H1 (cell line): ENCODE measurements at regions not wholly inside any gene's neighbourhood (a gene's known extent, or its start where the extent isn't known, plus 50 kb on each side); places are given as distances from the start of the nearest gene placed in this dataset.
A peak's percentile ranks its signal among the peaks of the same experiment; 100 is the strongest.

Source experiments
- CTCF ChIA-PET: fragments of 300-600 bp; sonication (Branson Sonifier 250); formaldehyde crosslinking; loops from one replicate; lab custom pipeline; 2021; ENCODE audit not compliant: partially characterized antibody; lab: Charles Lee
- POLR2A ChIA-PET: fragments of 300-600 bp; sonication (Branson Sonifier 250); formaldehyde crosslinking; loops from one replicate; lab custom pipeline; 2021; ENCODE audit warnings: inconsistent platforms; ENCODE audit not compliant: partially characterized antibody; lab: Charles Lee
- DNase-seq, 2 experiments: peaks; one replicate each; pipeline versions ENCODE4 v3.0.0 to v3.0.0-alpha.2; 2010 to 2022; ENCODE audit warnings: low spot score in 2 of 2, low read depth in 1 of 2, mixed read lengths in 1 of 2
- FAIRE-seq: peaks from 2 replicates; lab custom pipeline; 2011; peaks lifted over from hg19 to GRCh38; lab: Jason Lieb, UNC
- H2AFZ ChIP-seq: 2 replicates; pipeline ENCODE4 v1.8.1; 2012; ENCODE audit warnings: low read length, inconsistent platforms
- H2AK5ac ChIP-seq: 2 replicates; pipeline ENCODE4 v1.6.1; 2013; ENCODE audit warnings: low read depth, low read length
- H2BK120ac ChIP-seq: replicated peaks from 2 replicates; pipeline ENCODE3; 2013; ENCODE audit warnings: low read depth, low read length, inconsistent platforms
- H2BK12ac ChIP-seq: 2 replicates; pipeline ENCODE4 v1.6.1; 2013; ENCODE audit warnings: low read depth, low read length
- H2BK15ac ChIP-seq: 2 replicates; pipeline ENCODE4 v1.6.1; 2013; ENCODE audit warnings: low read length
- H2BK20ac ChIP-seq: 2 replicates; pipeline ENCODE4 v1.6.1; 2013; ENCODE audit warnings: low read length
- H2BK5ac ChIP-seq: 2 replicates; pipeline ENCODE4 v1.6.1; 2013; ENCODE audit warnings: low read depth, low read length
- H3K14ac ChIP-seq: 2 replicates; pipeline ENCODE4 v1.6.1; 2013; ENCODE audit warnings: inconsistent platforms; ENCODE audit not compliant: insufficient read length
- H3K18ac ChIP-seq: 2 replicates; pipeline ENCODE4 v1.6.1; 2013; ENCODE audit warnings: low read length; ENCODE audit errors: extremely low read depth
- H3K23ac ChIP-seq: 2 replicates; pipeline ENCODE4 v1.6.1; 2013; ENCODE audit warnings: inconsistent platforms; ENCODE audit not compliant: insufficient read length
- H3K23me2 ChIP-seq: 2 replicates; pipeline ENCODE4 v1.6.1; 2013; ENCODE audit warnings: low read depth, low read length
- H3K27ac ChIP-seq: 2 replicates; pipeline ENCODE4 v1.6.1; 2011; ENCODE audit warnings: low read depth, low read length, inconsistent platforms
- H3K27me3 ChIP-seq, 4 experiments: replicated peaks in 1 of 4; 1 replicate in 1 of 4; 2 replicates in 3 of 4; pipeline versions ENCODE4 v1.6.1 to v1.8.1; 2011 to 2013; ENCODE audit warnings: low read length in 3 of 4, mild to moderate bottlenecking in 3 of 4, inconsistent platforms in 2 of 4, mixed read lengths in 2 of 4, moderate library complexity in 1 of 4; ENCODE audit not compliant: control insufficient read depth in 3 of 4, insufficient read depth in 3 of 4; ENCODE audit errors: extremely low read depth in 1 of 4
- H3K36me3 ChIP-seq, 4 experiments: 2 replicates each; pipeline versions ENCODE4 v1.6.1 to v1.8.1; 2011 to 2013; ENCODE audit warnings: mild to moderate bottlenecking in 4 of 4, low read length in 3 of 4, moderate library complexity in 2 of 4, control low read depth in 1 of 4, inconsistent platforms in 1 of 4; ENCODE audit not compliant: insufficient read depth in 4 of 4, control insufficient read depth in 2 of 4
- H3K4ac ChIP-seq: replicated peaks from 2 replicates; pipeline ENCODE3; 2013; ENCODE audit warnings: low read length, low read depth, mixed read lengths, inconsistent platforms; ENCODE audit not compliant: insufficient read length
- H3K4me1 ChIP-seq, 4 experiments: replicated peaks in 1 of 4; 1 replicate in 1 of 4; 2 replicates in 3 of 4; pipeline versions ENCODE4 v1.6.1 to v1.8.1; 2011 to 2013; ENCODE audit warnings: low read length in 3 of 4, inconsistent platforms in 2 of 4, mixed read lengths in 1 of 4; ENCODE audit not compliant: insufficient read depth in 4 of 4, control insufficient read depth in 3 of 4
- H3K4me2 ChIP-seq, 2 experiments: 2 replicates each; pipeline versions ENCODE4 v1.6.1 to v1.8.1; 2011 to 2013; ENCODE audit warnings: low read depth in 2 of 2, low read length in 2 of 2, control low read depth in 1 of 2, inconsistent platforms in 1 of 2, mild to moderate bottlenecking in 1 of 2; ENCODE audit not compliant: insufficient read depth in 1 of 2
- H3K4me3 ChIP-seq, 4 experiments: fragments of 200-600, 300-600 bp in 1 of 4; sonication (generic), shearing (Covaris generic), sonication (Bioruptor Twin) in 1 of 4; 2 replicates each; pipeline versions ENCODE4 v1.5.1 to v1.8.1; 2011 to 2016; ENCODE audit warnings: low read length in 4 of 4, low read depth in 3 of 4, control low read depth in 2 of 4, inconsistent platforms in 2 of 4, mild to moderate bottlenecking in 2 of 4, mixed read lengths in 1 of 4, moderate library complexity in 1 of 4; ENCODE audit not compliant: insufficient read depth in 2 of 4; ENCODE audit errors: extremely low read depth in 1 of 4
- H3K56ac ChIP-seq: replicated peaks from 2 replicates; pipeline ENCODE3; 2013; ENCODE audit warnings: low read depth, mild to moderate bottlenecking, mixed read lengths, low read length, inconsistent platforms; ENCODE audit not compliant: insufficient read length
- H3K79me1 ChIP-seq: 2 replicates; pipeline ENCODE4 v1.6.1; 2013; ENCODE audit warnings: low read depth, low read length, control low read depth
- H3K79me2 ChIP-seq, 2 experiments: 2 replicates each; pipeline versions ENCODE4 v1.6.1 to v1.8.1; 2012 to 2013; ENCODE audit warnings: low read length in 2 of 2, mild to moderate bottlenecking in 2 of 2, inconsistent platforms in 1 of 2; ENCODE audit not compliant: insufficient read depth in 2 of 2, control insufficient read depth in 1 of 2
- H3K9ac ChIP-seq, 4 experiments: replicated peaks in 1 of 4; 1 replicate in 1 of 4; 2 replicates in 3 of 4; pipeline versions ENCODE4 v1.6.1 to v1.8.1; 2011 to 2013; ENCODE audit warnings: low read depth in 3 of 4, low read length in 3 of 4, control low read depth in 2 of 4, mild to moderate bottlenecking in 2 of 4, moderate library complexity in 2 of 4, inconsistent platforms in 1 of 4; ENCODE audit errors: extremely low read depth in 1 of 4
- H3K9me3 ChIP-seq, 2 experiments: 2 replicates each; pipeline versions ENCODE4 v1.6.1 to v1.8.1; 2012 to 2013; ENCODE audit warnings: mild to moderate bottlenecking in 2 of 2, moderate library complexity in 2 of 2, control low read depth in 1 of 2, inconsistent platforms in 1 of 2, low read depth in 1 of 2, low read length in 1 of 2, mixed read lengths in 1 of 2; ENCODE audit not compliant: insufficient read depth in 2 of 2
- H4K20me1 ChIP-seq, 2 experiments: replicated peaks in 1 of 2; 2 replicates each; pipeline versions ENCODE3 to v1.8.1; 2011 to 2013; ENCODE audit warnings: inconsistent platforms in 2 of 2, low read length in 2 of 2, mild to moderate bottlenecking in 1 of 2; ENCODE audit not compliant: insufficient read depth in 2 of 2, control insufficient read depth in 1 of 2
- H4K5ac ChIP-seq: 2 replicates; pipeline ENCODE4 v1.6.1; 2013; ENCODE audit warnings: low read length, low read depth, mixed read lengths, inconsistent platforms; ENCODE audit not compliant: insufficient read length
- H4K8ac ChIP-seq: 2 replicates; pipeline ENCODE4 v1.8.0; 2013; ENCODE audit warnings: mild to moderate bottlenecking, moderate library complexity, low read length, inconsistent platforms; ENCODE audit not compliant: insufficient read depth; ENCODE audit errors: extremely low read depth
- H4K91ac ChIP-seq: replicated peaks from 2 replicates; pipeline ENCODE3; 2013; ENCODE audit warnings: low read length, mixed read lengths, inconsistent platforms; ENCODE audit not compliant: insufficient read length
- HDAC2 ChIP-seq, 2 experiments: fragments of 300-600 bp in 1 of 2; sonication (generic) in 1 of 2; IDR thresholded peaks; 2 replicates each; pipeline ENCODE4 v1.6.1; 2011 to 2012; ENCODE audit warnings: low read depth in 2 of 2, low read length in 2 of 2, mild to moderate bottlenecking in 2 of 2, moderate library complexity in 2 of 2, borderline replicate concordance in 1 of 2, inconsistent platforms in 1 of 2
- RXRA ChIP-seq: IDR thresholded peaks from 2 replicates; pipeline ENCODE4 v1.6.1; 2011; ENCODE audit warnings: low read depth, mild to moderate bottlenecking, low read length, moderate library complexity; ENCODE audit not compliant: insufficient read depth
- SIN3A ChIP-seq, 2 experiments: IDR thresholded peaks in 1 of 2; conservative IDR thresholded peaks in 1 of 2; 2 replicates each; pipeline ENCODE4 v1.6.1; 2011 to 2012; ENCODE audit warnings: low read length in 2 of 2, improper control_type of control experiment in 1 of 2, low read depth in 1 of 2, mild to moderate bottlenecking in 1 of 2
- TBP ChIP-seq: IDR thresholded peaks from 2 replicates; pipeline ENCODE4 v1.6.1; 2011; ENCODE audit warnings: low read depth, low read length, improper control_type of control experiment
- WGBS, 2 experiments: shearing (Covaris generic) in 1 of 2; methylation state at CpG; one replicate each; pipeline versions ENCODE4 v1.1.6 to v1.1.7; 2013 to 2015; ENCODE audit warnings: low lambda C conversion rate in 2 of 2, mixed read lengths in 2 of 2, inconsistent platforms in 1 of 2, low coverage in 1 of 2, missing lambda C conversion rate in 1 of 2; ENCODE audit not compliant: insufficient replicate concordance in 2 of 2, insufficient coverage in 1 of 2, insufficient read length in 1 of 2; ENCODE audit errors: extremely low coverage in 1 of 2, missing lambda C conversion rate in 1 of 2; 5-methylcytosine and 5-hydroxymethylcytosine counted together

DNA sequence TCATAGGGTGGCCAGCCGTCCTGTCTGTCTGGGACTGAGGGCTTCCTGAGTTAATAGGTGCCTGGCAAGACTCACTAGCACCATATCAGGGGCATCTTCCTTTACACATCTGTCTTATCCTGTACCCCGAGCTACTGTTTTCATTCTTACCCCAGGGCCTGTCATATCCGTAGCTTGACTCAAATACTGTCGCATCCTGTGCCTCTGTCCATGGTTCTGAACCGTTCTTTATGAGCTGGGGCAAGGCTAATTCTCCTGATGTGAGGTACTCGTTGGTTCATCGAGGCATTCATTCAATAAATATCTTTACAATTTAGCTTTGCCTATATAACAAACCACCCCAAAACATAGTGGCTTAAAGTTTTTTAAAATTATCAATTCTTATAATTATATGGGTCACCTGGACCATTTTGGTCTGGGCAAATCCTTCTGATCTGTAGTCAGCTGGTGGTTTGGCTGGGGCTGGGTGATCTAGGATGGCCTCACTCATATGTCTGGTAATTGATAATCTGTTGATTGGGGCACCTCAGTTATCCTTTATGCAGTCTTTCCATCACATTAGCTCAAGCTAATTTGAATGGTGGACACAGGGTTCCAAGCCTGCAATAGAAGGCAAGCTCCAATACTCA, 121.2 kb downstream of the TLE3 start:
- Histone ChIP-seq H2AK5ac (no peak overlapping the region), H4K20me1 (peaks cover 0 to 2% of the 10 kb centered on the region in 2 experiments), H3K9ac (no peak overlapping the region), H2BK15ac (no peak overlapping the region), H3K14ac (no peak overlapping the region), H3K23ac (no peak overlapping the region), H3K4me3 (no peak overlapping the region), H2BK5ac (no peak overlapping the region), H3K79me2 (no peaks in the 10 kb centered on the region), H2BK12ac (no peak overlapping the region), H3K36me3 (no peaks in the 10 kb centered on the region), H2BK20ac (no peak overlapping the region), H3K18ac (no peak overlapping the region), H3K27ac (no peak overlapping the region), H3K4me2 (no peak overlapping the region), H3K23me2 (no peaks in the 10 kb centered on the region; the same call in 1 of the 2 replicates), H4K5ac (no peak overlapping the region), H3K4me1 (peaks cover 0 to 3% (median 1%) of the 10 kb centered on the region in 4 experiments; a peak in 3 of 7 replicates), H3K79me1 (no peaks in the 10 kb centered on the region), H3K9me3 (no peaks in the 10 kb centered on the region), H2BK120ac (no peak overlapping the region), H2AFZ (no peak overlapping the region), H3K56ac (no peak overlapping the region), H3K27me3 (no peaks in the 10 kb centered on the region), H4K8ac (no peak overlapping the region), H3K4ac (no peak overlapping the region), H4K91ac (no peak overlapping the region)
- DNase-seq (peak in 1 of 2 experiments; percentile 70), FAIRE-seq (no peak)
- CTCF ChIA-PET = interaction anchor here (0.5 to 1.9 kb wide), 5 partner anchors 27 to 462 kb away, joined by 3 to 4 read pairs (median 3); no protein-coding TSS in a partner anchor
- POLR2A ChIA-PET = no interaction called here
- 72% methylated on average over 7 of the region's 7 CpGs; no CpG with 5 or more reads in 1 of the 2 experiments for WGBS, 2 experiments
- TF ChIP-seq HDAC2 (IDR thresholded peaks at IDR 0.05; ENCODE audit: borderline replicate concordance in 1 of 2, low read depth in 2 of 2, low read length in 2 of 2) (no peak), SIN3A (conservative IDR thresholded peaks at IDR 0.05 in 1 of 2, IDR thresholded peaks at IDR 0.05 in 1 of 2; ENCODE audit: low read depth in 1 of 2, low read length in 2 of 2) (peak; percentile 33 to 51; a peak in 1 of 4 replicates), TBP (no peak), RXRA (no peak)
